ENCODE measurements at regions not wholly inside any gene's neighbourhood (a gene's known extent, or its start where the extent isn't known, plus 50 kb on each side); places are given as distances from the start of the nearest gene placed in this dataset.

DNA sequence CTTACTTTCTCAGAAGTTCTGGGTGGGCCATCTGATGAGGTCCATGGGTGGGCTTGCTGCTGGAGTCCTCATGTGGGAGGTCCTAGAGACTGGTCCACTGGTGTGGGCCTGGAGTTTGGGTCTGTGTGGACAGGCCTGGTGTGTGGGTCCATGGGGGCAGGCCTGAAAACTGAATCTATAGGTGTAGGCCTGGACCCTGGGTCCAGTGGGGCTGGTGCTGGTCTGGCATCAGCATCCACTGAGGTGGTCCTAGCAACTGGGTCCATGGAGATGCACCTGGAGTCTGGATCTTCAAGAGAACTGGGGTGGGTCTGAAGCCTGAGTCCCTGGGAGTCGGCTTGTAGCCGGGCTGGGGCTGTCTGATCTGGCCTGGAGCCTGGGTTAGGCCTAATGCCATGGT lies 253.8 kb upstream of the CCL2 start:
- Histone ChIP-seq H3K9me3 (peaks cover 0 to 28% (median 0%) of the 10 kb centered on the region in 3 donors), H3K4me1 (no peaks in the 10 kb centered on the region), H3K27me3 (peaks cover 9% of the 10 kb centered on the region), H3K4me3 (no peak overlapping the region), H3K27ac (no peak overlapping the region), H3K36me3 (no peaks in the 10 kb centered on the region)
- no peak for TF ChIP-seq CTCF (IDR thresholded peaks at IDR 0.05)
- no peak for TF ChIP-seq POLR2A (IDR thresholded peaks at IDR 0.05)
- no peak for TF ChIP-seq POLR2AphosphoS5 (IDR thresholded peaks at IDR 0.05)
- TF ChIP-seq EP300 (IDR thresholded peaks at IDR 0.05) = no peak
- ATAC-seq = no peak
- 83% methylated on average over 2 of the region's 2 CpGs; no CpG with 5 or more reads in 1 of the 2 donors for WGBS, 2 donors (ENCODE audit: low coverage in 1 of 2)

DNA sequence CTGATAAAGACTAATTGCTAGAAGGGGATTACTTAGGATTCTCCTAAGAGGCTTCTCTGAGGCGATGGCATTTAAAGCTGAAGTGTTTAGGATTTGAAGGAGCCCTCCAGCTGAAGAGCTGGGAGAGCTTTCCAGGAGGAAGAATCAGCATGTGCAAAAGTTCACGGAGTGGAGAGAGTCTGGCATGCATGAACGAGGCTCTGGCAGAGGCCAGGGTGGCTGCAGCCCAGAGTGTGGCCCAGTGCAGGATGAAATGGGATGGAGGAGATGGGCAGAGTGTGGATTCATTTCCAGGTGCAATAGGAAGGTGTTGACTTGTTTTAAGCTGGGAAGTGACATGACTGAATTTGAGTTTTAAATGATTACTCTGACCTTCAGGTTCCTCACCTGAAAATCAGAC lies 249.0 kb upstream of the CCL2 start:
- Histone ChIP-seq H3K9me3 (peaks cover 0 to 6% (median 0%) of the 10 kb centered on the region in 3 donors), H3K27ac (no peak overlapping the region), H3K4me3 (no peak overlapping the region), H3K27me3 (peaks cover 24% of the 10 kb centered on the region), H3K4me1 (no peaks in the 10 kb centered on the region), H3K36me3 (no peaks in the 10 kb centered on the region)
- WGBS, 2 donors (ENCODE audit: low coverage in 1 of 2) = 52 to 58% methylated on average over 3 of the region's 3 CpGs
- no peak for ATAC-seq
- TF ChIP-seq EP300 (IDR thresholded peaks at IDR 0.05) (no peak), POLR2A (IDR thresholded peaks at IDR 0.05) (no peak)

DNA sequence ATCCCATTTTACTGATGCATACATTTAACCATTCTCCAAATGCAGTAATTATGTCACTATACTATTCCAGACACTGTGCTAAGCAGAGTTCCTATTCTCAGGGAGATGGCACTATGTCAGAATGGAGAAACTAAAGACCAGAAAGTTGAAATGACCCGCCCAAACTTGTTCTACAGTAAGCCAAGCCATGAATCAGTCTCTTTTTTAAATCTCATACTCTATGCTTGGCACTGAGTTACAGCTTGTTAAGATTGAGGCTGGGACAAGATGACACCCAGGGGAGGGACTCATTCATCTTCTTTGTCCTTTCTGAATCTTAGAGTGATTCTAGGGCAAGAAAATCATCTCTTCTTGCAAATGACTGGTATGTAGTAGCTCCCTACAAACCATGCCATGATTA lies 247.0 kb upstream of the CCL2 start:
- Histone ChIP-seq H3K4me3 (no peak overlapping the region), H3K4me1 (no peaks in the 10 kb centered on the region), H3K27ac (no peak overlapping the region), H3K36me3 (no peaks in the 10 kb centered on the region), H3K9me3 (no peaks in the 10 kb centered on the region), H3K27me3 (peaks cover 30% of the 10 kb centered on the region)
- 50 to 67% methylated on average over 1 of the region's 1 CpG for WGBS, 2 donors (ENCODE audit: low coverage in 1 of 2)
- TF ChIP-seq CTCF (IDR thresholded peaks at IDR 0.05) = no peak
- no peak for TF ChIP-seq POLR2A (IDR thresholded peaks at IDR 0.05)
- no peak for TF ChIP-seq EP300 (IDR thresholded peaks at IDR 0.05)
- TF ChIP-seq POLR2AphosphoS5 (IDR thresholded peaks at IDR 0.05) = no peak
- ATAC-seq = no peak

GRCh38 chr17:34009912-34010311 lies 245.2 kb upstream of the CCL2 start:
- Histone ChIP-seq H3K4me3 (no peak overlapping the region), H3K27ac (no peak overlapping the region), H3K4me1 (no peaks in the 10 kb centered on the region), H3K27me3 (peaks cover 29% of the 10 kb centered on the region), H3K9me3 (no peaks in the 10 kb centered on the region), H3K36me3 (no peaks in the 10 kb centered on the region)
- 47 to 57% methylated on average over 2 to 4 of the region's 5 CpGs for WGBS, 2 donors (ENCODE audit: low coverage in 1 of 2)
- no peak for ATAC-seq
- TF ChIP-seq POLR2A (IDR thresholded peaks at IDR 0.05) = no peak
- TF ChIP-seq EP300 (IDR thresholded peaks at IDR 0.05) = no peak
- no peak for TF ChIP-seq CTCF (IDR thresholded peaks at IDR 0.05)
- TF ChIP-seq POLR2AphosphoS5 (IDR thresholded peaks at IDR 0.05) = no peak

- no peak for ATAC-seq
- TF ChIP-seq POLR2AphosphoS5 (IDR thresholded peaks at IDR 0.05) (no peak), POLR2A (IDR thresholded peaks at IDR 0.05) (no peak), CTCF (IDR thresholded peaks at IDR 0.05) (no peak), EP300 (IDR thresholded peaks at IDR 0.05) (no peak)
- Histone ChIP-seq H3K36me3 (no peaks in the 10 kb centered on the region), H3K9me3 (no peaks in the 10 kb centered on the region), H3K27ac (no peak overlapping the region), H3K27me3 (peaks cover 22% of the 10 kb centered on the region), H3K4me1 (no peaks in the 10 kb centered on the region), H3K4me3 (no peak overlapping the region)
- WGBS, 2 donors (ENCODE audit: low coverage in 1 of 2) = 60% methylated on average over 1 of the region's 2 CpGs; no CpG with 5 or more reads in 1 of the 2 donors
Observed at GRCh38 chr17:34010534-34010933, 244.6 kb upstream of the CCL2 start.

All from gastroesophageal sphincter (tissue), 4 donors.